KMS-11 (cell line): ENCODE measurements at regions not wholly inside any gene's neighbourhood (a gene's known extent, or its start where the extent isn't known, plus 50 kb on each side); places are given as distances from the start of the nearest gene placed in this dataset.
"Not testable (repeated sequence)": the region's sequence is repeated elsewhere in the genome, so short reads cannot be mapped to it uniquely, and the experiment has no call there.

Experiments used
- H2AFZ ChIP-seq: fragments of 200-600 bp; sonication (generic); 2 replicates; pipeline ENCODE4 v1.6.1; 2016; ENCODE audit warnings: antibody characterized with exemption, mixed run types, low read depth
- H3K27ac ChIP-seq: fragments of 200-600 bp; sonication (generic); 2 replicates; pipeline ENCODE4 v1.6.1; 2016; ENCODE audit warnings: mild to moderate bottlenecking, mixed run types
- H3K27me3 ChIP-seq: fragments of 200-600 bp; sonication (generic); 2 replicates; pipeline ENCODE4 v1.6.1; 2017; ENCODE audit warnings: mild to moderate bottlenecking, low read depth, mixed run types, moderate library complexity; ENCODE audit not compliant: insufficient read depth
- H3K36me3 ChIP-seq: fragments of 200-600 bp; sonication (generic); 2 replicates; pipeline ENCODE4 v1.6.1; 2017; ENCODE audit warnings: mild to moderate bottlenecking, mixed run types; ENCODE audit not compliant: insufficient read depth
- H3K4me1 ChIP-seq: fragments of 200-600 bp; sonication (generic); 2 replicates; pipeline ENCODE4 v1.6.1; 2016; ENCODE audit warnings: mild to moderate bottlenecking, low read depth, mixed run types; ENCODE audit not compliant: poor library complexity, severe bottlenecking
- H3K4me2 ChIP-seq: fragments of 200-600 bp; sonication (generic); 2 replicates; pipeline ENCODE4 v1.7.0; 2016; ENCODE audit warnings: mild to moderate bottlenecking, mixed run types
- H3K4me3 ChIP-seq: fragments of 200-600 bp; sonication (generic); IDR thresholded peaks from 2 replicates; pipeline ENCODE4 v1.6.1; 2017; ENCODE audit warnings: low read depth, low read length, mixed read lengths; ENCODE audit not compliant: insufficient read depth
- H3K79me2 ChIP-seq: fragments of 200-600 bp; sonication (generic); 2 replicates; pipeline ENCODE4 v1.6.1; 2016; ENCODE audit warnings: low read depth, mixed run types; ENCODE audit not compliant: insufficient read depth
- H3K9ac ChIP-seq: fragments of 200-600 bp; sonication (generic); 2 replicates; pipeline ENCODE4 v1.6.1; 2016; ENCODE audit warnings: mild to moderate bottlenecking, mixed run types
- H4K20me1 ChIP-seq: fragments of 200-600 bp; sonication (generic); 2 replicates; pipeline ENCODE4 v1.6.1; 2016; ENCODE audit warnings: mild to moderate bottlenecking, mixed run types; ENCODE audit not compliant: insufficient read depth
- TF ChIP-seq, protein P1 (sequence below): fragments of 200-600 bp; sonication (generic); conservative IDR thresholded peaks from 2 replicates; pipeline ENCODE4 v1.6.1; 2017; ENCODE audit warnings: low read depth, mild to moderate bottlenecking, antibody characterized with exemption, low read length, moderate library complexity, mixed read lengths

DNA sequence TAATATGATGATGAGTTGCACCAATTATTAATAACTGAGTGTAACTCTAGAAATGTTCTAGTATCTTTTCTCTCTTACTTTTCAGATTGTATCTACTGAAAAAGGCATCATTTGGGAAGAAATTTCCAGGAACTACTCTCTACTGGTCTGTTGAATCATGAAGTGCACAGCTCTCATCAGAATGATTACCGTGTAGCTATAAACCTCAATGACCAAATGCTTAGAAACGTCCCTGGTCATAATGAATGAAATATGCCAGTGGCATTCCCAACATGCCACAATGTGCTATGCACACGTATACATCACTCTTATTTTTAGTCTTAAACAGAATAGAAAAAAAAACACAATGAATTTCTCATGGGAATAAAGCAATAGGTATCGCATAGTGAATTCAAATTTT is 534.3 kb upstream of the OLFM3 start:
- Histone ChIP-seq H3K4me2 (no peak overlapping the region), H3K9ac (no peak overlapping the region), H3K4me1 (no peaks in the 10 kb centered on the region), H3K27ac (no peak overlapping the region), H3K36me3 (no peaks in the 10 kb centered on the region), H3K4me3 (no peak overlapping the region), H2AFZ (no peak overlapping the region), H3K79me2 (no peaks in the 10 kb centered on the region), H3K27me3 (no peaks in the 10 kb centered on the region), H4K20me1 (no peaks in the 10 kb centered on the region)
- TF ChIP-seq, protein P1, sequence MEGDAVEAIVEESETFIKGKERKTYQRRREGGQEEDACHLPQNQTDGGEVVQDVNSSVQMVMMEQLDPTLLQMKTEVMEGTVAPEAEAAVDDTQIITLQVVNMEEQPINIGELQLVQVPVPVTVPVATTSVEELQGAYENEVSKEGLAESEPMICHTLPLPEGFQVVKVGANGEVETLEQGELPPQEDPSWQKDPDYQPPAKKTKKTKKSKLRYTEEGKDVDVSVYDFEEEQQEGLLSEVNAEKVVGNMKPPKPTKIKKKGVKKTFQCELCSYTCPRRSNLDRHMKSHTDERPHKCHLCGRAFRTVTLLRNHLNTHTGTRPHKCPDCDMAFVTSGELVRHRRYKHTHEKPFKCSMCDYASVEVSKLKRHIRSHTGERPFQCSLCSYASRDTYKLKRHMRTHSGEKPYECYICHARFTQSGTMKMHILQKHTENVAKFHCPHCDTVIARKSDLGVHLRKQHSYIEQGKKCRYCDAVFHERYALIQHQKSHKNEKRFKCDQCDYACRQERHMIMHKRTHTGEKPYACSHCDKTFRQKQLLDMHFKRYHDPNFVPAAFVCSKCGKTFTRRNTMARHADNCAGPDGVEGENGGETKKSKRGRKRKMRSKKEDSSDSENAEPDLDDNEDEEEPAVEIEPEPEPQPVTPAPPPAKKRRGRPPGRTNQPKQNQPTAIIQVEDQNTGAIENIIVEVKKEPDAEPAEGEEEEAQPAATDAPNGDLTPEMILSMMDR: no peak

DNA sequence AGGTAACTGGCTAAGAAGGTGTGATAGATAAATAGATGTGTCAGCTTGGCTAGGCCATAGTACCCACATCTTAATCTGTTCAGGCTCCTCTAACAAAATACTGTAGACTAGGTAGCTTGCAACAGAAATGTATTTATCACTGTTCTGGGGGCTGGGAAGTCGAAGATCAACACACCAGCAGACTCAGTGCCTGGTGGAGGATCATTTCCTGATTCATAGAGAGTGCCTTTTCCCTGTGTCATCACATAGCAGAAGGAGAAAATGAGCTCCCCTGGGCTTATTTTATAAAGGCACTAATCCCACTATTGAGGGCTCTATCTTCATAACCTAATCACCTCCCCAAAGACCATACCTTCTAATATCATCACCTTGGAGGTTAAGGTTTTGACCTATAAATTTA is 532.7 kb upstream of the OLFM3 start:
- no peaks in the 10 kb centered on the region for H3K4me1 ChIP-seq
- H3K4me3 ChIP-seq: no peak overlapping the region
- TF ChIP-seq, protein P1: no peak
- H3K4me2 ChIP-seq: no peak overlapping the region
- H3K36me3 ChIP-seq: no peaks in the 10 kb centered on the region
- no peak overlapping the region for H3K9ac ChIP-seq
- H2AFZ ChIP-seq: no peak overlapping the region
- no peaks in the 10 kb centered on the region for H3K27me3 ChIP-seq
- no peaks in the 10 kb centered on the region for H4K20me1 ChIP-seq
- H3K27ac ChIP-seq: no peak overlapping the region
- no peaks in the 10 kb centered on the region for H3K79me2 ChIP-seq

DNA sequence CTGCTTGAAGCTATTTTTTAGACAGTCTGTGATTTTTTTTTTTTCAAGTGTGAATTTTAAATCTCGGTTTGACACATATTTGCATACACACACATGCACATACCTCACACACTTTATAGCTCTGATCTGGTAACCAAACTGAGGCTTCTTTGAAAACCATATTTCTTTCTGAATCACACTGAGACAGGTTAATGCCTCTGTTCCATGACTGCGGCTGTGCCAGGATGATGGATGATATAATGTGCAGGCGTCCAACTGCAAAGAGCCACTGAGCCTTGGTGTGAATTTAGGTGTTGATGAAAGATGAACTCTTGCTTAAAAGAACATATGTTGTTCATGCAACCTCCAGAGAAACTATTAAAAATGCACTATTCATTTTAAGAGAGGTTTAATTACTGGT is 504.0 kb upstream of the OLFM3 start:
- no peaks in the 10 kb centered on the region for H3K4me1 ChIP-seq
- H3K4me2 ChIP-seq: no peak overlapping the region
- H3K27me3 ChIP-seq: no peaks in the 10 kb centered on the region
- no peaks in the 10 kb centered on the region for H3K36me3 ChIP-seq
- no peak overlapping the region for H2AFZ ChIP-seq
- H3K4me3 ChIP-seq: no peak overlapping the region
- H3K9ac ChIP-seq: no peak overlapping the region
- TF ChIP-seq, protein P1: no peak
- H4K20me1 ChIP-seq: no peaks in the 10 kb centered on the region
- no peak overlapping the region for H3K27ac ChIP-seq
- no peaks in the 10 kb centered on the region for H3K79me2 ChIP-seq

DNA sequence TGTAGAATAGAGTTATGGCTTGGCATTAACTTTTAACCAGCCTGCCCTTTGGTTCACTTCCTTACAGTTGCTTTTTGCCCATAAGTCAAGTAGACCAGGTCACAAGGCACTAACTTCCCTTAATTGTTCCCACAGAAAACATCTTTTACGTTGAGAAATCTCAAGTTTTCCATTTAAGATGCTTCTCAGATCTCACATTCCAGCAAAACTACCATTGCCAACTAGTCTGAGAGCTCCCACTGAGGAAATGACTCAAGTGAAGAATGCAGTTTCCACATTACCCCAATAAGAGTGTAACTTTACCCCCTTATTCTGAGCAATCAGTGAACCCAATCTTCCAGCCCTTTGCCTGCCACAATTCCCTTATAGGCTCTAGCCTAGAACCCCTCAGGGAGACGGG is 502.2 kb upstream of the OLFM3 start:
- Histone ChIP-seq H3K36me3 (no peaks in the 10 kb centered on the region), H3K9ac (no peak overlapping the region), H3K79me2 (no peaks in the 10 kb centered on the region), H3K4me2 (no peak overlapping the region), H3K27me3 (no peaks in the 10 kb centered on the region), H3K4me1 (no peaks in the 10 kb centered on the region), H3K27ac (no peak overlapping the region), H4K20me1 (no peaks in the 10 kb centered on the region), H2AFZ (no peak overlapping the region), H3K4me3 (no peak overlapping the region)
- TF ChIP-seq, protein P1: no peak

DNA sequence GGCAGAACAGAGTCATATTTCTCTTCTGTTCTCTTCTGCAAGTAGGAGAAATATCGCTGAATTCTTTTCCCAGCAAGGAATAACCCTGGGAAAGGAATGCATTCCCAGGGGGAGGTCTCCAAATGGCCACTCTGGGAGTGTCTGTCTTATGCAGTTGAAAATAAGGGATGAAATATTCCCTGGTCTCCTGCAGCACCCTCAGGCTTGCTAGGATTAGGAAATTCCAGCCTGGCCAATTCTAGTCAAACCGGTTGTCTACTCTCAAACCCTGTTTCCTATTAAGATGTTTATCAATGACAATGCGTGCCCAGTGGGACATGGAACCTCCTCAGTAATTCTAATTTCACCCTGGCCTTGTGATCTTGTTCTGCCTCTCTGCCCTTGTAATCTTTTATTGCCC is 501.1 kb upstream of the OLFM3 start:
- not testable (repeated sequence) for H3K36me3 ChIP-seq, H3K4me2 ChIP-seq, H3K9ac ChIP-seq, H3K27ac ChIP-seq, H3K4me1 ChIP-seq, H3K79me2 ChIP-seq, H3K4me3 ChIP-seq, H2AFZ ChIP-seq, H4K20me1 ChIP-seq, H3K27me3 ChIP-seq
